H9 (cell line): ENCODE measurements at regions not wholly inside any gene's neighbourhood (a gene's known extent, or its start where the extent isn't known, plus 50 kb on each side); places are given as distances from the start of the nearest gene placed in this dataset.

Source experiments
- DNase-seq: peaks from one replicate; pipeline ENCODE4 v3.0.0-alpha.2; 2017
- H2AFZ ChIP-seq: one replicate; pipeline ENCODE4 v1.6.1; 2013; ENCODE audit warnings: mild to moderate bottlenecking, low read length, control low read depth, moderate library complexity
- H2AK5ac ChIP-seq: 2 replicates; pipeline ENCODE4 v1.6.1; 2013; ENCODE audit warnings: low read length, control low read depth, mixed read lengths; ENCODE audit not compliant: insufficient read length
- H2BK120ac ChIP-seq: one replicate; pipeline ENCODE4 v1.6.1; 2013; ENCODE audit warnings: low read depth, mild to moderate bottlenecking, low read length, control low read depth, inconsistent platforms; ENCODE audit not compliant: poor library complexity, severe bottlenecking
- H2BK12ac ChIP-seq: 2 replicates; pipeline ENCODE4 v1.6.1; 2013; ENCODE audit warnings: low read length, control low read depth, mixed read lengths, low read depth; ENCODE audit not compliant: insufficient read length
- H2BK15ac ChIP-seq: 2 replicates; pipeline ENCODE4 v1.6.1; 2013; ENCODE audit warnings: low read depth, low read length, control low read depth
- H2BK20ac ChIP-seq: one replicate; pipeline ENCODE4 v1.6.1; 2013; ENCODE audit warnings: low read depth, mild to moderate bottlenecking, low read length, control low read depth, inconsistent platforms; ENCODE audit not compliant: poor library complexity, severe bottlenecking
- H2BK5ac ChIP-seq: 2 replicates; pipeline ENCODE4 v1.6.1; 2013; ENCODE audit warnings: low read length, control low read depth, mixed read lengths; ENCODE audit not compliant: insufficient read length
- H3K14ac ChIP-seq: 2 replicates; pipeline ENCODE4 v1.6.1; 2013; ENCODE audit warnings: low read length, control low read depth; ENCODE audit not compliant: insufficient read depth
- H3K18ac ChIP-seq: 2 replicates; pipeline ENCODE4 v1.6.1; 2013; ENCODE audit warnings: low read depth, mild to moderate bottlenecking, mixed read lengths, low read length, control low read depth; ENCODE audit not compliant: insufficient read length
- H3K23ac ChIP-seq: 2 replicates; pipeline ENCODE4 v1.6.1; 2013; ENCODE audit warnings: low read length, control low read depth, mixed read lengths, low read depth; ENCODE audit not compliant: insufficient read length
- H3K23me2 ChIP-seq: 2 replicates; pipeline ENCODE4 v1.6.1; 2013; ENCODE audit warnings: low read depth, mild to moderate bottlenecking, mixed read lengths, low read length, control low read depth; ENCODE audit not compliant: insufficient read length, poor library complexity, severe bottlenecking
- H3K27ac ChIP-seq: 2 replicates; pipeline ENCODE4 v1.5.1; 2013; ENCODE audit warnings: low read length, control low read depth, mixed read lengths, low read depth; ENCODE audit not compliant: insufficient read length
- H3K27me3 ChIP-seq: 2 replicates; pipeline ENCODE4 v1.6.1; 2013; ENCODE audit warnings: low read length, control low read depth, inconsistent platforms; ENCODE audit not compliant: insufficient read depth
- H3K4ac ChIP-seq: 2 replicates; pipeline ENCODE4 v1.6.1; 2013; ENCODE audit warnings: low read depth, mild to moderate bottlenecking, control low read depth, inconsistent platforms, low read length, moderate library complexity
- H3K4me1 ChIP-seq: 2 replicates; pipeline ENCODE4 v1.6.1; 2013; ENCODE audit warnings: low read length, control low read depth, inconsistent platforms; ENCODE audit not compliant: insufficient read depth
- H3K4me2 ChIP-seq: 2 replicates; pipeline ENCODE4 v1.6.1; 2013; ENCODE audit warnings: low read length, control low read depth, mixed read lengths; ENCODE audit not compliant: insufficient read length, insufficient read depth
- H3K56ac ChIP-seq: 2 replicates; pipeline ENCODE4 v1.6.1; 2013; ENCODE audit warnings: low read depth, mild to moderate bottlenecking, mixed read lengths, low read length, control low read depth; ENCODE audit not compliant: insufficient read length
- H3K79me1 ChIP-seq: 2 replicates; pipeline ENCODE4 v1.6.1; 2013; ENCODE audit warnings: low read depth, mild to moderate bottlenecking, moderate library complexity, low read length, control low read depth, inconsistent platforms; ENCODE audit not compliant: insufficient read depth, poor library complexity, severe bottlenecking
- H3K79me2 ChIP-seq: 2 replicates; pipeline ENCODE4 v1.6.1; 2013; ENCODE audit warnings: low read length, control low read depth, inconsistent platforms; ENCODE audit not compliant: insufficient read depth
- H3K9ac ChIP-seq: 2 replicates; pipeline ENCODE4 v1.6.1; 2013; ENCODE audit warnings: low read length, control low read depth, mixed read lengths; ENCODE audit not compliant: insufficient read length; ENCODE audit errors: extremely low read depth
- H3K9me3 ChIP-seq: one replicate; pipeline ENCODE4 v1.6.1; 2013; ENCODE audit warnings: low read depth, low read length, inconsistent platforms; ENCODE audit not compliant: control insufficient read depth
- H3T11ph ChIP-seq: one replicate; pipeline ENCODE4 v1.6.1; 2013; ENCODE audit warnings: mild to moderate bottlenecking, low read length, control low read depth, inconsistent platforms
- H4K20me1 ChIP-seq: one replicate; pipeline ENCODE4 v1.6.1; 2013; ENCODE audit not compliant: control insufficient read depth, insufficient read length, insufficient read depth
- H4K5ac ChIP-seq: 2 replicates; pipeline ENCODE4 v1.6.1; 2013; ENCODE audit warnings: low read depth, mild to moderate bottlenecking, mixed read lengths, low read length, control low read depth; ENCODE audit not compliant: insufficient read length
- H4K8ac ChIP-seq: replicated peaks from 2 replicates; pipeline ENCODE4 v1.6.1; 2013; ENCODE audit warnings: low read length, control low read depth, mixed read lengths, low read depth; ENCODE audit not compliant: insufficient read length
- H4K91ac ChIP-seq: 2 replicates; pipeline ENCODE4 v1.6.1; 2013; ENCODE audit warnings: low read depth, mild to moderate bottlenecking, moderate library complexity, mixed read lengths, low read length, control low read depth; ENCODE audit not compliant: insufficient read length
- H3K27ac Mint-ChIP-seq, 3 experiments: 2 replicates in 2 of 3; 3 replicates in 1 of 3; pipeline ENCODE4 v1.8.0; 2020 to 2021; ENCODE audit warnings: mixed read lengths in 3 of 3, mild to moderate bottlenecking in 1 of 3, moderate library complexity in 1 of 3
- H3K27me3 Mint-ChIP-seq: 2 replicates; pipeline ENCODE4 v1.8.0; 2021; ENCODE audit warnings: low read depth, mild to moderate bottlenecking, moderate library complexity, mixed read lengths
- H3K36me3 Mint-ChIP-seq, 3 experiments: 2 replicates in 2 of 3; 3 replicates in 1 of 3; pipeline ENCODE4 v1.8.0; 2020 to 2021; ENCODE audit warnings: low read depth in 3 of 3, mixed read lengths in 3 of 3; ENCODE audit not compliant: insufficient read depth in 1 of 3
- H3K4me1 Mint-ChIP-seq, 2 experiments: 2 replicates each; pipeline ENCODE4 v1.8.0; 2020; ENCODE audit warnings: mixed read lengths in 2 of 2
- H3K4me3 Mint-ChIP-seq, 2 experiments: 2 replicates in 1 of 2; 3 replicates in 1 of 2; pipeline ENCODE4 v1.8.0; 2020 to 2021; ENCODE audit warnings: mild to moderate bottlenecking in 2 of 2, mixed read lengths in 2 of 2, moderate library complexity in 1 of 2
- H3K9me3 Mint-ChIP-seq, 2 experiments: 2 replicates in 1 of 2; 3 replicates in 1 of 2; pipeline ENCODE4 v1.8.0; 2020; ENCODE audit warnings: mild to moderate bottlenecking in 2 of 2, mixed read lengths in 2 of 2, moderate library complexity in 1 of 2
- CTCF ChIP-seq: fragments of 200-600 bp; sonication (generic); conservative IDR thresholded peaks from 3 replicates; pipeline ENCODE4 v1.8.0; 2021; ENCODE audit warnings: antibody characterized with exemption, mild to moderate bottlenecking

GRCh38 chr6:40108736-40109135 is 174.5 kb upstream of the MOCS1 start:
- Histone ChIP-seq H3K4me2 (no peak overlapping the region), H3K79me1 (no peaks in the 10 kb centered on the region), H2BK20ac (no peak overlapping the region), H3K9ac (no peak overlapping the region), H2AFZ (no peak overlapping the region), H3K23me2 (no peaks in the 10 kb centered on the region), H3T11ph (no peak overlapping the region), H2BK120ac (no peak overlapping the region), H3K27me3 (no peaks in the 10 kb centered on the region), H2BK15ac (no peak overlapping the region), H2BK5ac (no peak overlapping the region), H3K56ac (no peak overlapping the region), H3K14ac (no peak overlapping the region), H3K9me3 (peaks cover 6% of the 10 kb centered on the region), H3K18ac (no peak overlapping the region), H3K27ac (no peak overlapping the region), H4K5ac (no peak overlapping the region), H3K23ac (no peak overlapping the region), H4K8ac (no peak overlapping the region), H4K20me1 (no peaks in the 10 kb centered on the region), H3K79me2 (no peaks in the 10 kb centered on the region), H2AK5ac (no peak overlapping the region), H3K4me1 (no peaks in the 10 kb centered on the region), H3K4ac (no peak overlapping the region), H4K91ac (no peak overlapping the region), H2BK12ac (no peak overlapping the region)
- Mint-ChIP-seq H3K4me3 (no peak overlapping the region), H3K4me1 (no peaks in the 10 kb centered on the region), H3K27ac (no peak overlapping the region), H3K27me3 (no peaks in the 10 kb centered on the region; the same call in 1 of the 2 replicates), H3K36me3 (no peaks in the 10 kb centered on the region), H3K9me3 (peaks cover 4 to 17% of the 10 kb centered on the region in 2 experiments)
- TF ChIP-seq CTCF, result no peak
- no peak for DNase-seq
